Thoracic aorta (tissue), 2 donors: ENCODE measurements at regions not wholly inside any gene's neighbourhood (a gene's known extent, or its start where the extent isn't known, plus 50 kb on each side); places are given as distances from the start of the nearest gene placed in this dataset.

ENCODE experiments used
- ATAC-seq: fragments of 150-250 bp; one replicate; pipeline ENCODE4 v1.8.0; 2017; ENCODE audit warnings: low read depth; ENCODE audit not compliant: insufficient number of reproducible peaks, low FRiP score
- DNase-seq: peaks from one replicate; pipeline ENCODE4 v3.0.0-alpha.2; 2020; ENCODE audit warnings: low spot score
- H3K27ac ChIP-seq, 2 donors: fragments of 200-600 bp; sonication (generic); 1 replicate in 1 of 2; 2 replicates in 1 of 2; pipeline ENCODE4 v1.5.1; 2016; ENCODE audit warnings: mild to moderate bottlenecking in 2 of 2, moderate library complexity in 2 of 2
- H3K27me3 ChIP-seq: fragments of 200-600 bp; sonication (generic); replicated peaks from 2 replicates; pipeline ENCODE4 v1.6.0; 2016; ENCODE audit warnings: mild to moderate bottlenecking; ENCODE audit not compliant: insufficient read depth
- H3K36me3 ChIP-seq: fragments of 200-600 bp; sonication (generic); one replicate; pipeline ENCODE4 v1.5.1; 2016
- H3K4me1 ChIP-seq, 2 donors: fragments of 200-600 bp; sonication (generic); 1 replicate in 1 of 2; 2 replicates in 1 of 2; pipeline versions ENCODE4 v1.5.1 to v1.6.0; 2016; ENCODE audit warnings: low read depth in 2 of 2, mild to moderate bottlenecking in 1 of 2; ENCODE audit not compliant: control insufficient read depth in 1 of 2
- H3K4me3 ChIP-seq: fragments of 200-600 bp; sonication (generic); 2 replicates; pipeline ENCODE4 v1.5.1; 2016; ENCODE audit warnings: mild to moderate bottlenecking
- H3K9me3 ChIP-seq: fragments of 200-600 bp; sonication (generic); 2 replicates; pipeline ENCODE4 v1.5.1; 2016
- TF ChIP-seq, protein P1 (sequence below): fragments of 200-600 bp; sonication (generic); IDR thresholded peaks from one replicate; pipeline ENCODE4 v1.5.1; 2019; ENCODE audit warnings: antibody characterized with exemption

GRCh38 chr10:25697412-25697811 lies 236.6 kb upstream of the MYO3A start:
- Histone ChIP-seq H3K27ac (no peak overlapping the region), H3K9me3 (no peaks in the 10 kb centered on the region), H3K4me1 (no peaks in the 10 kb centered on the region), H3K27me3 (no peaks in the 10 kb centered on the region), H3K36me3 (no peaks in the 10 kb centered on the region), H3K4me3 (no peak overlapping the region)
- TF ChIP-seq, protein P1, sequence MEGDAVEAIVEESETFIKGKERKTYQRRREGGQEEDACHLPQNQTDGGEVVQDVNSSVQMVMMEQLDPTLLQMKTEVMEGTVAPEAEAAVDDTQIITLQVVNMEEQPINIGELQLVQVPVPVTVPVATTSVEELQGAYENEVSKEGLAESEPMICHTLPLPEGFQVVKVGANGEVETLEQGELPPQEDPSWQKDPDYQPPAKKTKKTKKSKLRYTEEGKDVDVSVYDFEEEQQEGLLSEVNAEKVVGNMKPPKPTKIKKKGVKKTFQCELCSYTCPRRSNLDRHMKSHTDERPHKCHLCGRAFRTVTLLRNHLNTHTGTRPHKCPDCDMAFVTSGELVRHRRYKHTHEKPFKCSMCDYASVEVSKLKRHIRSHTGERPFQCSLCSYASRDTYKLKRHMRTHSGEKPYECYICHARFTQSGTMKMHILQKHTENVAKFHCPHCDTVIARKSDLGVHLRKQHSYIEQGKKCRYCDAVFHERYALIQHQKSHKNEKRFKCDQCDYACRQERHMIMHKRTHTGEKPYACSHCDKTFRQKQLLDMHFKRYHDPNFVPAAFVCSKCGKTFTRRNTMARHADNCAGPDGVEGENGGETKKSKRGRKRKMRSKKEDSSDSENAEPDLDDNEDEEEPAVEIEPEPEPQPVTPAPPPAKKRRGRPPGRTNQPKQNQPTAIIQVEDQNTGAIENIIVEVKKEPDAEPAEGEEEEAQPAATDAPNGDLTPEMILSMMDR = no peak
- no peak for ATAC-seq
- no peak for DNase-seq

- TF ChIP-seq, protein P1 = no peak
- DNase-seq = no peak
- no peak for ATAC-seq
These were observed 235.4 kb upstream of the MYO3A start for GRCh38 chr10:25698638-25699037.

DNA sequence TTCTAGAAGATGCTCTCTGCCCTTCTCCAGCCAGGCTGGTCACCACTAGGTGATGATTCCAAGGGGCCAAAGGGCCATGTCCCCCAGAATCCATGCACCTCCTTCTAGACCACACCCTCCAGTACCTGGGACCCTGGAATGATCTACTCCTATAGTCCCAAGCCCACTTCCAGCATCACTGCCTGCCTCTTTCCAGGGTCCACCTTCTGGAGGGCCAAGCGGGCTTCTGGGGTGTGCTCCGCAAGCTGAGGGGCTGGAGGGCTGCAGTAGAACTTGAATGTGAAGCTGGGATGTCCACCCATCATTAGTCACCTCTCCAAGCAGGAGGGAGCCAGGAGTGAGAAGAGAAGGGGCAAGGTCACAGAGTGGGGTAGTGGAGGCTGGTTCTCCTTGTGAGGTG lies 234.4 kb upstream of the MYO3A start:
- Histone ChIP-seq H3K4me3 (no peak overlapping the region), H3K9me3 (no peaks in the 10 kb centered on the region), H3K27me3 (no peaks in the 10 kb centered on the region), H3K36me3 (no peaks in the 10 kb centered on the region), H3K27ac (no peak overlapping the region), H3K4me1 (no peaks in the 10 kb centered on the region)
- ATAC-seq (no peak), DNase-seq (no peak)
- TF ChIP-seq, protein P1 = no peak

More at GRCh38 chr10:25698638-25699037, 235.4 kb upstream of the MYO3A start:
- H3K36me3 ChIP-seq = no peaks in the 10 kb centered on the region
- no peak overlapping the region for H3K4me3 ChIP-seq
- no peaks in the 10 kb centered on the region for H3K9me3 ChIP-seq
- H3K27ac ChIP-seq = no peak overlapping the region
- no peaks in the 10 kb centered on the region for H3K4me1 ChIP-seq
- H3K27me3 ChIP-seq = no peaks in the 10 kb centered on the region

- DNase-seq (no peak), ATAC-seq (no peak)
- no peaks in the 10 kb centered on the region for H3K9me3 ChIP-seq
- H3K4me3 ChIP-seq = no peak overlapping the region
- no peak overlapping the region for H3K27ac ChIP-seq
- no peaks in the 10 kb centered on the region for H3K4me1 ChIP-seq
- TF ChIP-seq, protein P1 = no peak
- H3K27me3 ChIP-seq = no peaks in the 10 kb centered on the region
- no peaks in the 10 kb centered on the region for H3K36me3 ChIP-seq
These were observed 232.4 kb upstream of the MYO3A start for GRCh38 chr10:25701652-25702051.

DNA sequence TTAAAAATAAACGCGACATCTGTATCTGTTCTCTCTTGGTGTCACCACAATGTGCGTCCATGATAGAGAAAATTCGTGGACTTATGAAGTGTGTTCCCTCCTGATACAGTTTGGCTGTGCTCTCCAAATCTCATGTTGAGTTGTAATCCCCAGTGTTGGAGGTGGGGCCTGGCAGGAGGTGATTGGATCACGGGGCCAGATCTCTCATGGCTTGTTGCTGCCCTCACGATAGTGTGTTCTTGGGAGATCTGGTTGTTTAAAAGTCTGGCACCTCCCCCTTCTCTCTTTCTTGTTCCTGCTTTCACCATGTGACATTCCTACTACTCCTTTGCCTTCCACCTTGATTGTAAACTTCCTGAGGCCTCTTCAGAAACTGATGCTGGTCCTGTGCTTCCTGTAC lies 229.4 kb upstream of the MYO3A start:
- no peaks in the 10 kb centered on the region for H3K9me3 ChIP-seq
- DNase-seq (no peak), ATAC-seq (no peak)
- H3K4me3 ChIP-seq = no peak overlapping the region
- no peaks in the 10 kb centered on the region for H3K4me1 ChIP-seq
- H3K27ac ChIP-seq = no peak overlapping the region
- H3K27me3 ChIP-seq = no peaks in the 10 kb centered on the region
- H3K36me3 ChIP-seq = no peaks in the 10 kb centered on the region
- TF ChIP-seq, protein P1 = no peak
